SU-DHL-6 (cell line): ENCODE measurements at regions not wholly inside any gene's neighbourhood (a gene's known extent, or its start where the extent isn't known, plus 50 kb on each side); places are given as distances from the start of the nearest gene placed in this dataset.

Experiments used
- EZH2phosphoT487 ChIP-seq: fragments of 200-600 bp; sonication (generic), shearing (Covaris generic); conservative IDR thresholded peaks from 2 replicates; pipeline ENCODE4 v1.6.1; 2018; ENCODE audit warnings: mild to moderate bottlenecking, antibody characterized with exemption, low read length, moderate library complexity, mixed read lengths
- TF ChIP-seq, protein P1 (sequence below): fragments of 200-600 bp; sonication (generic); IDR thresholded peaks from one replicate; pipeline ENCODE4 v1.5.1; 2017; ENCODE audit warnings: antibody characterized with exemption, mild to moderate bottlenecking, low read length, moderate library complexity; ENCODE audit not compliant: insufficient read depth, poor library complexity, severe bottlenecking

DNA sequence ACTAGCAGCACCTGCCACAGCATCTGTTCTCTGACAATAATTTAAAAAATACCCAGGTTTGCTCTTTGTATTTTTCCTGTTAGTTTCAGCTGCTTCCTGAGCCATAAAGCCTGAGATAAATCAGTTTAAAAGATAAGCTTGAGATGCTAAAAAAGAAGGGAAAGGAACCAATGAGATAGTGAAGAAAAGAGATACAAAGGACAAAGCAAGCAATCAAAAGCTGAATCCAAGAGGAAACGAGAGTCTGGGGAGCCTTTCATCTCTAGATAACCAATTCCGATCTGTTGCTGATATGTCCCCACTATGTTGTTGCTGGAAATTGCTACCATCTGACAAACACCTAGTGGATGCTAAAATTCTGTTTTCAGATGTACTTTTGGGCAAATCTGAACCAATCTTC, 201.4 kb downstream of the RBM43 start:
- TF ChIP-seq, protein P1, sequence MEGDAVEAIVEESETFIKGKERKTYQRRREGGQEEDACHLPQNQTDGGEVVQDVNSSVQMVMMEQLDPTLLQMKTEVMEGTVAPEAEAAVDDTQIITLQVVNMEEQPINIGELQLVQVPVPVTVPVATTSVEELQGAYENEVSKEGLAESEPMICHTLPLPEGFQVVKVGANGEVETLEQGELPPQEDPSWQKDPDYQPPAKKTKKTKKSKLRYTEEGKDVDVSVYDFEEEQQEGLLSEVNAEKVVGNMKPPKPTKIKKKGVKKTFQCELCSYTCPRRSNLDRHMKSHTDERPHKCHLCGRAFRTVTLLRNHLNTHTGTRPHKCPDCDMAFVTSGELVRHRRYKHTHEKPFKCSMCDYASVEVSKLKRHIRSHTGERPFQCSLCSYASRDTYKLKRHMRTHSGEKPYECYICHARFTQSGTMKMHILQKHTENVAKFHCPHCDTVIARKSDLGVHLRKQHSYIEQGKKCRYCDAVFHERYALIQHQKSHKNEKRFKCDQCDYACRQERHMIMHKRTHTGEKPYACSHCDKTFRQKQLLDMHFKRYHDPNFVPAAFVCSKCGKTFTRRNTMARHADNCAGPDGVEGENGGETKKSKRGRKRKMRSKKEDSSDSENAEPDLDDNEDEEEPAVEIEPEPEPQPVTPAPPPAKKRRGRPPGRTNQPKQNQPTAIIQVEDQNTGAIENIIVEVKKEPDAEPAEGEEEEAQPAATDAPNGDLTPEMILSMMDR, result no peak
- no peak for TF ChIP-seq EZH2phosphoT487
